C4-2B (cell line): ENCODE measurements at regions not wholly inside any gene's neighbourhood (a gene's known extent, or its start where the extent isn't known, plus 50 kb on each side); places are given as distances from the start of the nearest gene placed in this dataset.

Experiments
- H3K27ac ChIP-seq: fragments of 450-650 bp; 2 replicates; pipeline ENCODE4 v1.5.1; 2017
- ZFX ChIP-seq: fragments of 450-650 bp; IDR thresholded peaks from 2 replicates; pipeline ENCODE4 v1.6.1; 2017
- TF ChIP-seq, protein P1 (sequence below): fragments of 450-650 bp; conservative IDR thresholded peaks from 2 replicates; pipeline ENCODE4 v1.5.1; 2017; ENCODE audit warnings: mild to moderate bottlenecking

DNA sequence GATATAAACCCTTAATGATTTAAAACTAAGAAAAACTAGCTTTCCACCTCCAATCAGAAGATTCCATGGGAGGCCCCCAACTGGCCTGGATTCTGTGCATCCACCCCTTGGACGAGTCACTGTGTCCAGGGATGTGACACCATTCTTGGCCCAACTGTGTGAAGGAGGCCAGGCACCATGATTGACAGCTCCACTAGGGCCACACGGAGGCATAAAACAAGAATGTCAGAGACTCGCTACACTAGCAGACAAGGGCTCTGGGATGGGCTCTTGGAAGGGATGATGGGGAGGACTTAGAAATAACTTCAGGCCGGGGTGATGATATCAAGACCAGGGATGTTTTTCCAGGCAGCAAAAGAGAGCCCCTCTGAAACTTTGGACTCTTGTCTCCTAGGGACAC lies 117.8 kb upstream of the GNAO1 start:
- TF ChIP-seq, protein P1, sequence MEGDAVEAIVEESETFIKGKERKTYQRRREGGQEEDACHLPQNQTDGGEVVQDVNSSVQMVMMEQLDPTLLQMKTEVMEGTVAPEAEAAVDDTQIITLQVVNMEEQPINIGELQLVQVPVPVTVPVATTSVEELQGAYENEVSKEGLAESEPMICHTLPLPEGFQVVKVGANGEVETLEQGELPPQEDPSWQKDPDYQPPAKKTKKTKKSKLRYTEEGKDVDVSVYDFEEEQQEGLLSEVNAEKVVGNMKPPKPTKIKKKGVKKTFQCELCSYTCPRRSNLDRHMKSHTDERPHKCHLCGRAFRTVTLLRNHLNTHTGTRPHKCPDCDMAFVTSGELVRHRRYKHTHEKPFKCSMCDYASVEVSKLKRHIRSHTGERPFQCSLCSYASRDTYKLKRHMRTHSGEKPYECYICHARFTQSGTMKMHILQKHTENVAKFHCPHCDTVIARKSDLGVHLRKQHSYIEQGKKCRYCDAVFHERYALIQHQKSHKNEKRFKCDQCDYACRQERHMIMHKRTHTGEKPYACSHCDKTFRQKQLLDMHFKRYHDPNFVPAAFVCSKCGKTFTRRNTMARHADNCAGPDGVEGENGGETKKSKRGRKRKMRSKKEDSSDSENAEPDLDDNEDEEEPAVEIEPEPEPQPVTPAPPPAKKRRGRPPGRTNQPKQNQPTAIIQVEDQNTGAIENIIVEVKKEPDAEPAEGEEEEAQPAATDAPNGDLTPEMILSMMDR, result no peak
- TF ChIP-seq ZFX, result no peak

GRCh38 chr16:56072096-56072495 lies 119.2 kb upstream of the GNAO1 start:
- no peak for TF ChIP-seq ZFX
- TF ChIP-seq, protein P1, result no peak
- no peak overlapping the region for H3K27ac ChIP-seq

More for the DNA sequence above, 117.8 kb upstream of the GNAO1 start:
- H3K27ac ChIP-seq, result no peak overlapping the region

DNA sequence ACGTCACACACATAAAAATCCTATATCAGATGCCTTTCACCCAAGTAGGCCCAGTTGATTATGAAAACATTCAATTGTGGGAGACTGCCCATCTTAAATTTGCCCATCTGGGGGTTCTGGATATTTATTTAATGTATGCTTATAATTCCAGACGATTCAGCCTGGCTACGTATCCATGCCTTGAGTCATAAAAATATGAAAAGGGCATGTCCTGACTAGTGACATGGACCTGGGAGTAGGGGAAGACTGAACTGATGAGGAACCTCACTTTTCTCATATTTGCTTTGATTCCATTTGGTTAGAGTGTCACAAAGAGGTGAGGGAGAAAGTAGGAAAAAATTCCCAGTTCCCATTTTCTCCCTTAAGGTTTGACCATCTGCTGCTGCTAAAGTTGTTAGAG lies 122.5 kb upstream of the GNAO1 start:
- H3K27ac ChIP-seq, result no peak overlapping the region
- TF ChIP-seq, protein P1, result no peak
- TF ChIP-seq ZFX, result no peak

- no peak overlapping the region for H3K27ac ChIP-seq
- TF ChIP-seq, protein P1, result no peak
- TF ChIP-seq ZFX, result no peak
Observed at GRCh38 chr16:56068314-56068713, 123.0 kb upstream of the GNAO1 start.

DNA sequence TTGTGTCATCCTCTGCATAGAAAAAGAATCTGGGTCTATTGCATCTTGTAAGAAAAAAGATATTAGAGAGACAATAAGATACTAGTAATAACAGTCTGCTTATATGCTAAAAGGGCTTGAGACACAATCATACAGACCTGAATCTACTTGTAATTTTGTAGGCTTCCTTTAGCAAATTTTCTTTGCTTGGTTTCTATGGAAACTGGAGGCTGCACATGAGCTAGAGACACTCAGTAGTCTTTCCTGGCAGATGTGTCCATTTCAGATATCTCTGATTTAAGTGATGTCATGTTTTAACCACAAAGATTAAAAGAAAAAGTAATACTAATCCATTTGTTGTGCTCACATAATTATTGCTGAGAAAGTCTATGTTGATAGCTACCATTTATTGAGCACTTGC lies 123.9 kb upstream of the GNAO1 start:
- no peak overlapping the region for H3K27ac ChIP-seq
- TF ChIP-seq, protein P1, result no peak
- TF ChIP-seq ZFX, result no peak

GRCh38 chr16:56066617-56067016 lies 124.7 kb upstream of the GNAO1 start:
- H3K27ac ChIP-seq, result no peak overlapping the region
- no peak for TF ChIP-seq ZFX

- no peak for TF ChIP-seq ZFX
- TF ChIP-seq, protein P1, result no peak
- H3K27ac ChIP-seq, result no peak overlapping the region
Observed at GRCh38 chr16:56063111-56063510, 128.2 kb upstream of the GNAO1 start.

GRCh38 chr16:56057151-56057550 lies 134.1 kb upstream of the GNAO1 start:
- H3K27ac ChIP-seq, result no peak overlapping the region
- TF ChIP-seq, protein P1, result no peak
- TF ChIP-seq ZFX, result no peak
